Subcutaneous abdominal adipose tissue (tissue), 5 donors: ENCODE measurements at regions not wholly inside any gene's neighbourhood (a gene's known extent, or its start where the extent isn't known, plus 50 kb on each side); places are given as distances from the start of the nearest gene placed in this dataset.
A peak's percentile ranks its signal among the peaks of the same experiment; 100 is the strongest.

Source experiments
- H3K27ac ChIP-seq: one replicate; pipeline ENCODE4 v1.7.0; 2013; ENCODE audit warnings: low read depth, mild to moderate bottlenecking, inconsistent platforms, low read length, moderate library complexity
- H3K27me3 ChIP-seq, 5 donors: one replicate each; pipeline ENCODE4 v1.7.0; 2013; ENCODE audit warnings: low read length in 5 of 5, inconsistent platforms in 1 of 5; ENCODE audit not compliant: control insufficient read depth in 5 of 5, insufficient read depth in 4 of 5
- H3K36me3 ChIP-seq, 5 donors: one replicate each; pipeline ENCODE4 v1.7.0; 2013; ENCODE audit warnings: low read length in 5 of 5; ENCODE audit not compliant: control insufficient read depth in 5 of 5, insufficient read depth in 5 of 5
- H3K4me1 ChIP-seq, 5 donors: one replicate each; pipeline ENCODE4 v1.7.0; 2013; ENCODE audit warnings: low read length in 5 of 5, mild to moderate bottlenecking in 3 of 5, moderate library complexity in 1 of 5; ENCODE audit not compliant: control insufficient read depth in 5 of 5, insufficient read depth in 5 of 5
- H3K4me3 ChIP-seq, 5 donors: one replicate each; pipeline ENCODE4 v1.7.0; 2013; ENCODE audit warnings: low read length in 5 of 5, low read depth in 1 of 5
- H3K9ac ChIP-seq, 5 donors: one replicate each; pipeline ENCODE4 v1.7.0; 2013; ENCODE audit warnings: low read length in 5 of 5, mild to moderate bottlenecking in 4 of 5, moderate library complexity in 3 of 5
- H3K9me3 ChIP-seq, 5 donors: one replicate each; pipeline ENCODE4 v1.7.0; 2013; ENCODE audit warnings: low read length in 5 of 5; ENCODE audit not compliant: control insufficient read depth in 5 of 5
- donor health status: healthy.
- donor health status: healthy.
- donor health status: healthy.
- donor health status: healthy.
- donor health status: healthy.

- no peaks in the 10 kb centered on the region for H3K9me3 ChIP-seq
- H3K36me3 ChIP-seq = no peaks in the 10 kb centered on the region
- H3K4me1 ChIP-seq = peaks cover 0 to 30% (median 20%) of the 10 kb centered on the region in 5 donors
- H3K27ac ChIP-seq = peak overlapping the region; percentile 72
- no peak overlapping the region for H3K4me3 ChIP-seq
- peaks cover 0 to 17% (median 6%) of the 10 kb centered on the region in 5 donors for H3K27me3 ChIP-seq
- no peak overlapping the region for H3K9ac ChIP-seq
Measured at GRCh38 chr11:69978841-69979614, 99.1 kb upstream of the ANO1 start.

- H3K36me3 ChIP-seq = no peaks in the 10 kb centered on the region
- H3K4me1 ChIP-seq = peaks cover 4 to 36% (median 25%) of the 10 kb centered on the region in 5 donors
- peaks cover 6 to 21% (median 10%) of the 10 kb centered on the region in 5 donors for H3K27me3 ChIP-seq
- no peak overlapping the region for H3K4me3 ChIP-seq
- H3K27ac ChIP-seq = peak overlapping the region; percentile 72
- H3K9me3 ChIP-seq = no peaks in the 10 kb centered on the region
- no peak overlapping the region for H3K9ac ChIP-seq
Measured at GRCh38 chr11:69979632-69980031, 98.5 kb upstream of the ANO1 start.

- Histone ChIP-seq H3K9ac (no peak overlapping the region), H3K27ac (no peak overlapping the region), H3K9me3 (no peaks in the 10 kb centered on the region), H3K36me3 (no peaks in the 10 kb centered on the region), H3K4me1 (peaks cover 4 to 51% (median 35%) of the 10 kb centered on the region in 5 donors), H3K27me3 (peaks cover 14 to 36% (median 21%) of the 10 kb centered on the region in 5 donors), H3K4me3 (no peak overlapping the region)
Measured at GRCh38 chr11:69981119-69981784, 96.9 kb upstream of the ANO1 start.

- H3K9ac ChIP-seq = no peak overlapping the region
- H3K36me3 ChIP-seq = no peaks in the 10 kb centered on the region
- peaks cover 14 to 47% (median 24%) of the 10 kb centered on the region in 5 donors for H3K27me3 ChIP-seq
- peaks cover 4 to 53% (median 38%) of the 10 kb centered on the region in 5 donors for H3K4me1 ChIP-seq
- H3K27ac ChIP-seq = no peak overlapping the region
- H3K4me3 ChIP-seq = no peak overlapping the region
- H3K9me3 ChIP-seq = no peaks in the 10 kb centered on the region
Measured at GRCh38 chr11:69982690-69983570, 95.2 kb upstream of the ANO1 start.

GRCh38 chr11:69983571-69983877, 94.6 kb upstream of the ANO1 start:
- H3K9ac ChIP-seq = no peak overlapping the region
- peaks cover 17 to 50% (median 27%) of the 10 kb centered on the region in 5 donors for H3K27me3 ChIP-seq

GRCh38 chr11:69983897-69984438, 94.1 kb upstream of the ANO1 start:
- H3K27ac ChIP-seq = no peak overlapping the region
- H3K9me3 ChIP-seq = no peaks in the 10 kb centered on the region
- no peak overlapping the region for H3K4me3 ChIP-seq
- H3K4me1 ChIP-seq = peaks cover 2 to 42% (median 32%) of the 10 kb centered on the region in 5 donors
- no peak overlapping the region for H3K9ac ChIP-seq
- H3K27me3 ChIP-seq = peaks cover 17 to 50% (median 27%) of the 10 kb centered on the region in 5 donors
- no peaks in the 10 kb centered on the region for H3K36me3 ChIP-seq

More at GRCh38 chr11:69983571-69983877, 94.6 kb upstream of the ANO1 start:
- no peak overlapping the region for H3K4me3 ChIP-seq
- H3K36me3 ChIP-seq = no peaks in the 10 kb centered on the region
- peaks cover 4 to 47% (median 37%) of the 10 kb centered on the region in 5 donors for H3K4me1 ChIP-seq
- H3K27ac ChIP-seq = no peak overlapping the region
- no peaks in the 10 kb centered on the region for H3K9me3 ChIP-seq

- Histone ChIP-seq H3K27ac (no peak overlapping the region), H3K27me3 (peaks cover 17 to 50% (median 28%) of the 10 kb centered on the region in 5 donors), H3K9me3 (no peaks in the 10 kb centered on the region), H3K9ac (no peak overlapping the region), H3K4me1 (peaks cover 1 to 36% (median 26%) of the 10 kb centered on the region in 5 donors), H3K4me3 (no peak overlapping the region), H3K36me3 (no peaks in the 10 kb centered on the region)
Measured at GRCh38 chr11:69984457-69985261, 93.5 kb upstream of the ANO1 start.

GRCh38 chr11:69985331-69985640, 92.8 kb upstream of the ANO1 start:
- no peak overlapping the region for H3K27ac ChIP-seq
- H3K4me1 ChIP-seq = peaks cover 0 to 31% (median 21%) of the 10 kb centered on the region in 5 donors
- peaks cover 17 to 50% (median 28%) of the 10 kb centered on the region in 5 donors for H3K27me3 ChIP-seq
- H3K4me3 ChIP-seq = no peak overlapping the region
- H3K9ac ChIP-seq = no peak overlapping the region
- H3K36me3 ChIP-seq = no peaks in the 10 kb centered on the region
- no peaks in the 10 kb centered on the region for H3K9me3 ChIP-seq
